Fibroblast of the aortic adventitia (primary cell): ENCODE measurements at regions not wholly inside any gene's neighbourhood (a gene's known extent, or its start where the extent isn't known, plus 50 kb on each side); places are given as distances from the start of the nearest gene placed in this dataset.

Experiments
- DNase-seq: peaks from one replicate; pipeline ENCODE4 v3.0.0-alpha.2; 2010; ENCODE audit warnings: low read depth
- H3K4me3 ChIP-seq: 2 replicates; pipeline ENCODE4 v1.5.1; 2011; ENCODE audit warnings: low read depth, mild to moderate bottlenecking, control low read depth, low read length, moderate library complexity
- CTCF ChIP-seq: IDR thresholded peaks from 2 replicates; pipeline ENCODE4 v1.5.1; 2011; ENCODE audit warnings: mild to moderate bottlenecking, low read length, control low read depth, inconsistent platforms; ENCODE audit not compliant: insufficient read depth

GRCh38 chr11:8329847-8330361, 66.2 kb upstream of the LMO1 start:
- no peak overlapping the region for H3K4me3 ChIP-seq
- no peak for TF ChIP-seq CTCF
- no peak for DNase-seq

- DNase-seq, result no peak
- TF ChIP-seq CTCF, result no peak
- no peak overlapping the region for H3K4me3 ChIP-seq
These were observed 65.7 kb upstream of the LMO1 start for GRCh38 chr11:8329336-8329735.

DNA sequence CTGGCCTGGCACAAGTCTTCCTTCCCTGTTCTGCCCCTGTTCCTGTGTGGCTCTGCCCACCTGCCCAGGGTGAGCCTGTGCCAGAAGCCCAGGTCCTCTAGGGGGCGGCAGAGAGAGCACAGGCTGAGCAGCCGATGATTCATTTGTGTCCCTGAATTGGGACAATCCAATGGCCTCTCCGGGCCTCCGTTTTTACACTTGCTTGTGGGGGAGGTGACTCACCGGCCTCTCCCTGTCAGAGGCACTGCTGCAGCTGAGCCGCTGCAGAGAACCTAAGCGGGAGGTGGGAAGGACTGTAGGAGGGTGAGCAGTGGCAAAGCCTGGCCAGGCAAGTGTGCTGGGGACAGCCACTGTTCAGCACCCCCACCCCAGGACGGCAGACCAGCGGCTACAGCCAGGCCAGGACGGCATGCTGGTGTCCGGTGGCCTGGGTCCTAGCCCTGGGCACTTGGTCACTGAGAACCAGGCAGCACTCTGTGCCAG, 65.2 kb upstream of the LMO1 start:
- TF ChIP-seq CTCF, result peak; percentile 81
- peak; percentile 50 for DNase-seq
- no peak overlapping the region for H3K4me3 ChIP-seq

- H3K4me3 ChIP-seq, result no peak overlapping the region
- no peak for TF ChIP-seq CTCF
- no peak for DNase-seq
These were observed 64.6 kb upstream of the LMO1 start for GRCh38 chr11:8328231-8328794.

GRCh38 chr11:8327761-8328192, 64.1 kb upstream of the LMO1 start:
- TF ChIP-seq CTCF, result no peak
- peak; percentile 25 for DNase-seq
- no peak overlapping the region for H3K4me3 ChIP-seq

DNA sequence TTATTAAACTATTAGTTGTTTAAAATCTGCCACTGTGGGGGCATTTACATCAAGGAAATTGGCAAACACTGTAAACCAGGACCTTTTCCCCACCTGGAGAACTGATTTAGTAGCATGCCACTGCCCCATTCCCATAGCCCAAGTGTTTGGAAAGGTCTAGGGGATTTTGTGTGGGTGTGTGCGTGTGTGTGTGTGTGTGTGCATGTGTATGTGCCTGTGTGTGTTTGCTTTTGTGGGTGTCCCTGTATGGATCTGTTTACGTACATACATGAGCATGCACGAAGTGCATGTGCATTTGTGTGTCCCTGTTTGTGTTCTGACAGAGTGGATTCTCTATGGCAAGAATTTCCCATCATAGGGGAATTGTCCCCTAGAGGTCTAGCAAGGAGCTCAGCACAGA, 62.7 kb upstream of the LMO1 start:
- no peak for DNase-seq
- no peak overlapping the region for H3K4me3 ChIP-seq

More for the DNA sequence above, 62.7 kb upstream of the LMO1 start:
- no peak for TF ChIP-seq CTCF
